Mesenchymal stem cell (in vitro differentiated cells and primary cell): ENCODE measurements at regions not wholly inside any gene's neighbourhood (a gene's known extent, or its start where the extent isn't known, plus 50 kb on each side); places are given as distances from the start of the nearest gene placed in this dataset.
"Not testable (repeated sequence)": the region's sequence is repeated elsewhere in the genome, so short reads cannot be mapped to it uniquely, and the experiment has no call there.

Experiments used
- DNase-seq: peaks from one replicate; pipeline ENCODE4 v3.0.0-alpha.2; 2013
- H2AFZ ChIP-seq: one replicate; pipeline ENCODE4 v1.6.1; 2013; ENCODE audit warnings: low read depth, mild to moderate bottlenecking, control low read depth, inconsistent platforms, low read length, moderate library complexity
- H2AK5ac ChIP-seq: 2 replicates; pipeline ENCODE4 v1.6.1; 2013; ENCODE audit warnings: low read length, moderate library complexity, mild to moderate bottlenecking, inconsistent platforms; ENCODE audit not compliant: severe bottlenecking
- H2BK120ac ChIP-seq: one replicate; pipeline ENCODE4 v1.6.1; 2013; ENCODE audit warnings: low read depth, mild to moderate bottlenecking, inconsistent platforms, low read length, moderate library complexity
- H2BK12ac ChIP-seq, 2 experiments: one replicate each; pipeline ENCODE4 v1.6.1; 2013; ENCODE audit warnings: inconsistent platforms in 2 of 2, low read length in 2 of 2, mild to moderate bottlenecking in 2 of 2, moderate library complexity in 2 of 2, control low read depth in 1 of 2
- H2BK15ac ChIP-seq: one replicate; pipeline ENCODE4 v1.6.1; 2013; ENCODE audit warnings: mild to moderate bottlenecking, low read depth, inconsistent platforms; ENCODE audit not compliant: poor library complexity, severe bottlenecking
- H2BK5ac ChIP-seq: 2 replicates; pipeline ENCODE4 v1.6.1; 2013; ENCODE audit warnings: low read depth, mild to moderate bottlenecking, low read length, control low read depth, inconsistent platforms; ENCODE audit not compliant: poor library complexity, severe bottlenecking
- H3K14ac ChIP-seq, 2 experiments: one replicate each; pipeline ENCODE4 v1.6.1; 2013; ENCODE audit warnings: inconsistent platforms in 2 of 2, low read length in 2 of 2, control low read depth in 1 of 2, mild to moderate bottlenecking in 1 of 2, moderate library complexity in 1 of 2
- H3K18ac ChIP-seq, 2 experiments: one replicate each; pipeline ENCODE4 v1.6.1; 2013; ENCODE audit warnings: inconsistent platforms in 2 of 2, low read length in 2 of 2, control low read depth in 1 of 2, low read depth in 1 of 2, mild to moderate bottlenecking in 1 of 2
- H3K23ac ChIP-seq, 2 experiments: one replicate each; pipeline ENCODE4 v1.6.1; 2013; ENCODE audit warnings: inconsistent platforms in 2 of 2, low read length in 2 of 2, mild to moderate bottlenecking in 2 of 2, moderate library complexity in 2 of 2, control low read depth in 1 of 2
- H3K27ac ChIP-seq: 2 replicates; pipeline ENCODE4 v1.5.1; 2013; ENCODE audit warnings: mild to moderate bottlenecking, moderate library complexity, low read length, control low read depth, inconsistent platforms; ENCODE audit not compliant: poor library complexity, severe bottlenecking
- H3K27me3 ChIP-seq, 2 experiments: 2 replicates each; pipeline versions ENCODE4 v1.6.1 to v1.7.0; 2013; ENCODE audit warnings: low read length in 2 of 2, mild to moderate bottlenecking in 2 of 2, moderate library complexity in 2 of 2, control low read depth in 1 of 2, inconsistent platforms in 1 of 2; ENCODE audit not compliant: control insufficient read depth in 1 of 2, insufficient read depth in 1 of 2
- H3K36me3 ChIP-seq, 2 experiments: 2 replicates each; pipeline versions ENCODE4 v1.6.1 to v1.7.0; 2013; ENCODE audit warnings: low read length in 2 of 2, control low read depth in 1 of 2, inconsistent platforms in 1 of 2, low read depth in 1 of 2, mild to moderate bottlenecking in 1 of 2; ENCODE audit not compliant: insufficient read depth in 2 of 2, control insufficient read depth in 1 of 2
- H3K4ac ChIP-seq, 2 experiments: one replicate each; pipeline ENCODE4 v1.6.1; 2013; ENCODE audit warnings: inconsistent platforms in 2 of 2, low read length in 2 of 2, mild to moderate bottlenecking in 2 of 2, moderate library complexity in 2 of 2, control low read depth in 1 of 2, low read depth in 1 of 2
- H3K4me1 ChIP-seq: 2 replicates; pipeline ENCODE4 v1.6.1; 2013; ENCODE audit warnings: low read depth, low read length, control low read depth; ENCODE audit not compliant: control insufficient read depth, insufficient read depth
- H3K4me2 ChIP-seq: 2 replicates; pipeline ENCODE4 v1.6.1; 2013; ENCODE audit warnings: low read length, mild to moderate bottlenecking, inconsistent platforms; ENCODE audit not compliant: poor library complexity, severe bottlenecking
- H3K4me3 ChIP-seq, 2 experiments: 2 replicates each; pipeline versions ENCODE4 v1.5.1 to v1.7.0; 2013; ENCODE audit warnings: low read length in 2 of 2, mild to moderate bottlenecking in 2 of 2, control low read depth in 1 of 2, low read depth in 1 of 2; ENCODE audit not compliant: insufficient read depth in 1 of 2
- H3K79me1 ChIP-seq: replicated peaks from 2 replicates; pipeline ENCODE4 v1.6.1; 2013; ENCODE audit warnings: mild to moderate bottlenecking, control low read depth, low read length, inconsistent platforms; ENCODE audit not compliant: poor library complexity, severe bottlenecking
- H3K9ac ChIP-seq: 2 replicates; pipeline ENCODE4 v1.7.0; 2013; ENCODE audit warnings: mild to moderate bottlenecking, low read length, moderate library complexity
- H3K9me3 ChIP-seq: 2 replicates; pipeline ENCODE4 v1.7.0; 2013; ENCODE audit warnings: mild to moderate bottlenecking, low read length; ENCODE audit not compliant: control insufficient read depth
- H4K8ac ChIP-seq: one replicate; pipeline ENCODE4 v1.6.1; 2013; ENCODE audit warnings: inconsistent platforms, mild to moderate bottlenecking, low read length, moderate library complexity
- H4K91ac ChIP-seq: one replicate; pipeline ENCODE4 v1.6.1; 2013; ENCODE audit warnings: mild to moderate bottlenecking, low read length, inconsistent platforms
- WGBS: methylation state at CpG from one replicate; pipeline ENCODE4 v1.1.7; 2013; ENCODE audit warnings: mixed read lengths; 5-methylcytosine and 5-hydroxymethylcytosine counted together

DNA sequence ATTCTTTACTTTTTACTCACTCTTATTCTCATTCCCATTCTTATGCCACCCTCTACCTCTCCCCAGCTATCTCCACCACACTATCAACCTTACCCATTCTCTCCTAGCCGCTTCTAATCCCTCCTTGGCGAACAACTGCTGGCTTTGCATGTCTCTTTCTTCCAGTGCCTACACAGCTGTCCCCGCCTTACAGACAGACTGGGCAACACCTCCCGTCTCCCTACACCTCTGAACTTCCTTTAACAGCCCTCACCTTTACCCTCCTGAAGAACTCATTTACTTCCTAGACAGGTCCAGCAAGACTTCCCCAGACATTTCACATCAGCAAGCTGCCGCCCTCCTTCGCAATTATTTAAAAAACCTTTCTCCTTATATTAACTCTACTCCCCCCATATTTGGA, 274.9 kb upstream of the GRID2 start:
- not testable (repeated sequence) for H3K4me1 ChIP-seq, H4K91ac ChIP-seq, H2BK5ac ChIP-seq, H3K4me2 ChIP-seq, H3K23ac ChIP-seq, H3K18ac ChIP-seq, H2BK15ac ChIP-seq, H3K4me3 ChIP-seq, H2AK5ac ChIP-seq, H2BK120ac ChIP-seq, H3K9me3 ChIP-seq, H3K27ac ChIP-seq, H3K36me3 ChIP-seq, H3K79me1 ChIP-seq, H2AFZ ChIP-seq, H3K27me3 ChIP-seq, H3K4ac ChIP-seq, H4K8ac ChIP-seq, H2BK12ac ChIP-seq, DNase-seq, H3K14ac ChIP-seq, H3K9ac ChIP-seq
- WGBS: 82% methylated on average over 6 of the region's 6 CpGs

DNA sequence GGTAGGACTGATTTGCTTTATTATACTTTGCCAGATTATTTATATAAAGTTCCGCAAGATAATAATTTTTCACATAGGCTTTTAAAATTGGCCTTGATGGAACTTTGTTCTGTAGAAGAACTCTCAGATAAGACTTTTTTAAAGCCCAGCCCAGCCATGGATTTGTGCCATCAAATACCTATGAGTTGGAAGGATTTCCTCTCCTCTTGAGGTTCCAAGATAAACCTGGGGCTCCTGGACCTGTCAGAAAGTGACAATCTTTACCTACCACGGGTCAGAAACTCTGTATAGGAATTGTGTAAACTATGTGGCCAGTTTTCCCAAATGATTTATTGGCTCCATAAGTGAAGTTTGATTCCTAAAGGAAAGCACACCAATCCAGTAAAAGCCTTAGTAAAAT, 271.9 kb upstream of the GRID2 start:
- Histone ChIP-seq H3K4me1 (no peaks in the 10 kb centered on the region), H2BK12ac (no peak overlapping the region), H3K23ac (no peak overlapping the region), H3K9me3 (no peaks in the 10 kb centered on the region), H4K91ac (no peak overlapping the region), H2BK15ac (no peak overlapping the region), H3K14ac (no peak overlapping the region), H3K4me3 (no peak overlapping the region), H2AFZ (no peak overlapping the region), H3K9ac (no peak overlapping the region), H4K8ac (no peak overlapping the region), H3K27me3 (no peaks in the 10 kb centered on the region), H3K79me1 (no peaks in the 10 kb centered on the region), H3K27ac (no peak overlapping the region), H2BK5ac (no peak overlapping the region), H3K4me2 (no peak overlapping the region), H3K36me3 (no peaks in the 10 kb centered on the region), H2AK5ac (no peak overlapping the region), H3K4ac (no peak overlapping the region), H3K18ac (no peak overlapping the region), H2BK120ac (no peak overlapping the region)
- DNase-seq: no peak
- no CpG with 5 or more reads among the region's 2 CpGs for WGBS

DNA sequence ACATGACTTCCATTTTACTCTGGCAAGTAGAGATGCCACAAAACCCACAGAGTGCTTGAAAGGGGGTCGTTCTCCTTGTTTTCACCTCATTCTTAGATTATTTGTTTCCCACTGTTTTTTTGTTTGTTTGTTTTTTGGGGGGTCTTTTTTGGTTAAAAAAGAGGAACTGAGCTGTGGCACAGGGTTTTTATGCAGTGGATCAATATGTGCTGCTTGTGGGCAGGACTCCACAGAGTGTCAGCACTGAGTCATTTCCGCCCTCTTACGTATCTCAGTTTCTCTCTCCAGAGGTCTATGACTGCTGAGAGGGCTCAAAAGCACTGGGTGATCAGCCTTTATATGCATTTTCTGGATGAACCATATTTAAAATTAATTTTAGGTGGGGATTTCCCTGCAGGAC, 268.1 kb upstream of the GRID2 start:
- H3K4me3 ChIP-seq: no peak overlapping the region
- no peak overlapping the region for H2BK15ac ChIP-seq
- no peak overlapping the region for H2BK5ac ChIP-seq
- H3K23ac ChIP-seq: no peak overlapping the region
- no peak overlapping the region for H3K9ac ChIP-seq
- no peak overlapping the region for H4K8ac ChIP-seq
- no peak overlapping the region for H4K91ac ChIP-seq
- no peak overlapping the region for H3K4ac ChIP-seq
- H3K14ac ChIP-seq: no peak overlapping the region
- H2AFZ ChIP-seq: no peak overlapping the region
- DNase-seq: no peak
- no peak overlapping the region for H3K27ac ChIP-seq
- no peaks in the 10 kb centered on the region for H3K79me1 ChIP-seq
- H3K18ac ChIP-seq: no peak overlapping the region
- no peak overlapping the region for H2BK12ac ChIP-seq
- H3K27me3 ChIP-seq: no peaks in the 10 kb centered on the region
- no peak overlapping the region for H3K4me2 ChIP-seq
- no peak overlapping the region for H2BK120ac ChIP-seq
- no peaks in the 10 kb centered on the region for H3K4me1 ChIP-seq
- H3K36me3 ChIP-seq: no peaks in the 10 kb centered on the region
- H3K9me3 ChIP-seq: no peaks in the 10 kb centered on the region
- no peak overlapping the region for H2AK5ac ChIP-seq
- WGBS: 94% methylated on average over 2 of the region's 3 CpGs

DNA sequence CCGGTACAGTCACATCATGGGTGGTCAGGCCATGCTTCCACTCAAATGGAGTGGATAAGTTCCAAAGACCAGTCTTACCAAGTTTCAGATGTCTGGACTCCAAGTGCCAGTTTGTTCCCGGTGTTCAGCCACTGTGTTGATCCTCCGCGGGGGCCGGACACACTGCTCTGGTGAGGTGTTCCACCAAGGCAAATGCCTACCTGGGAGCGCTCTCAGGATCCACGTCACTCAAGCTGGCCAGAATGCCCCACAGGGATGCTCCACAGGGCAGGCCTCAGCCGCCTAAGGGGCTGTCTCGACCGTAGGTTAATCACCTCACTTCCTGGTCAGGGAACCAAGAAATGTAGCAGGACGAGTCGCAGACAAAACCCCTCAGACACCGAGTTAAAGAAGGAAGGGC, 258.0 kb upstream of the GRID2 start:
- 90% methylated on average over 13 of the region's 13 CpGs for WGBS
- Histone ChIP-seq H4K8ac (no peak overlapping the region), H3K4me2 (no peak overlapping the region), H3K14ac (no peak overlapping the region), H2BK5ac (no peak overlapping the region), H4K91ac (no peak overlapping the region), H3K23ac (no peak overlapping the region), H3K9me3 (no peaks in the 10 kb centered on the region), H3K4me3 (no peak overlapping the region), H3K18ac (no peak overlapping the region), H3K4ac (no peak overlapping the region), H2BK120ac (no peak overlapping the region), H3K79me1 (no peaks in the 10 kb centered on the region), H2BK12ac (no peak overlapping the region), H2AK5ac (no peak overlapping the region), H2AFZ (no peak overlapping the region), H3K36me3 (no peaks in the 10 kb centered on the region), H3K9ac (no peak overlapping the region), H3K27ac (no peak overlapping the region), H2BK15ac (no peak overlapping the region), H3K27me3 (no peaks in the 10 kb centered on the region), H3K4me1 (no peaks in the 10 kb centered on the region)
- no peak for DNase-seq
